ENCODE measurements at regions not wholly inside any gene's neighbourhood (a gene's known extent, or its start where the extent isn't known, plus 50 kb on each side); places are given as distances from the start of the nearest gene placed in this dataset.

GRCh38 chr3:150097588-150097890 lies 126.8 kb upstream of the PFN2 start:
- H3K27ac Mint-ChIP-seq (ENCODE audit: unreplicated experiment) = peak overlapping the region; percentile 57
- no peak overlapping the region for H3K4me3 Mint-ChIP-seq (ENCODE audit: unreplicated experiment)
- H3K4me1 Mint-ChIP-seq (ENCODE audit: low read depth) = peaks cover 36% of the 10 kb centered on the region
- peaks cover 1% of the 10 kb centered on the region for H3K36me3 Mint-ChIP-seq (ENCODE audit: low read depth)
- H3K27me3 Mint-ChIP-seq (ENCODE audit: low read depth) = no peaks in the 10 kb centered on the region
- no peak for TF ChIP-seq CTCF (IDR thresholded peaks at IDR 0.05)
- peaks cover 12% of the 10 kb centered on the region for H3K9me3 Mint-ChIP-seq (ENCODE audit: low read depth)
- DNase-seq (ENCODE audit: low spot score) = no peak

GRCh38 chr3:150096700-150097587 lies 126.2 kb upstream of the PFN2 start:
- TF ChIP-seq CTCF (IDR thresholded peaks at IDR 0.05) = no peak
- Mint-ChIP-seq H3K9me3 (ENCODE audit: low read depth) (peaks cover 12% of the 10 kb centered on the region), H3K4me1 (ENCODE audit: low read depth) (peaks cover 36% of the 10 kb centered on the region), H3K4me3 (ENCODE audit: unreplicated experiment) (no peak overlapping the region), H3K36me3 (ENCODE audit: low read depth) (peaks cover 1% of the 10 kb centered on the region), H3K27ac (ENCODE audit: unreplicated experiment) (peak overlapping the region; percentile 57), H3K27me3 (ENCODE audit: low read depth) (no peaks in the 10 kb centered on the region)
- DNase-seq (ENCODE audit: low spot score) = no peak

GRCh38 chr3:150094150-150094933 lies 123.6 kb upstream of the PFN2 start:
- H3K9me3 Mint-ChIP-seq (ENCODE audit: low read depth) = peaks cover 3% of the 10 kb centered on the region
- H3K4me3 Mint-ChIP-seq (ENCODE audit: unreplicated experiment) = no peak overlapping the region
- no peaks in the 10 kb centered on the region for H3K36me3 Mint-ChIP-seq (ENCODE audit: low read depth)
- no peak for TF ChIP-seq CTCF (IDR thresholded peaks at IDR 0.05)
- peaks cover 36% of the 10 kb centered on the region for H3K4me1 Mint-ChIP-seq (ENCODE audit: low read depth)
- H3K27me3 Mint-ChIP-seq (ENCODE audit: low read depth) = no peaks in the 10 kb centered on the region
- DNase-seq (ENCODE audit: low spot score) = no peak
- peak overlapping the region; percentile 30 for H3K27ac Mint-ChIP-seq (ENCODE audit: unreplicated experiment)

GRCh38 chr3:150091626-150092025 lies 120.9 kb upstream of the PFN2 start:
- no peak for DNase-seq (ENCODE audit: low spot score)
- H3K4me1 Mint-ChIP-seq (ENCODE audit: low read depth) = peaks cover 18% of the 10 kb centered on the region

More at GRCh38 chr3:150091626-150092025, 120.9 kb upstream of the PFN2 start:
- Mint-ChIP-seq H3K36me3 (ENCODE audit: low read depth) (peaks cover 2% of the 10 kb centered on the region), H3K4me3 (ENCODE audit: unreplicated experiment) (no peak overlapping the region), H3K27ac (ENCODE audit: unreplicated experiment) (no peak overlapping the region), H3K9me3 (ENCODE audit: low read depth) (peaks cover 7% of the 10 kb centered on the region), H3K27me3 (ENCODE audit: low read depth) (no peaks in the 10 kb centered on the region)
- TF ChIP-seq CTCF (IDR thresholded peaks at IDR 0.05) = no peak

Data from chondrocyte (in vitro differentiated cells).